K562 (cell line): ENCODE measurements at regions not wholly inside any gene's neighbourhood (a gene's known extent, or its start where the extent isn't known, plus 50 kb on each side); places are given as distances from the start of the nearest gene placed in this dataset.

ENCODE experiments used
- ATAC-seq: fragments of 200-7000 bp; cut with Tn5 transposase; 3 replicates; pipeline ENCODE4 v1.9.1; 2020; ENCODE audit warnings: moderate library complexity
- BruUV-seq: library from RNA; stranded (reverse); fragments of 400-500 nt; replicated peaks from 2 replicates; lab custom pipeline; 2021; lab: Mats Ljungman, UMichigan
- CTCF ChIA-PET: fragments of 300-600 bp; formaldehyde crosslinking; extraction: SDS; loops from one replicate; lab custom pipeline; 2021; ENCODE audit warnings: low intra/inter-chr PET ratio; lab: Yijun Ruan, JAX
- POLR2A ChIA-PET: fragments of 300-600, 350-650 bp; sonication (Branson Sonifier 250); formaldehyde crosslinking; extraction: SDS; loops from one replicate; lab custom pipeline; 2021; ENCODE audit warnings: antibody characterized with exemption, inconsistent platforms; lab: Yijun Ruan, JAX
- DNase-seq, 4 experiments: peaks; one replicate each; pipeline versions ENCODE4 v3.0.0 to v3.0.0-alpha.2; 2011 to 2018; ENCODE audit warnings: low spot score in 3 of 4, mixed read lengths in 3 of 4; ENCODE audit errors: extremely low read depth in 1 of 4
- FAIRE-seq: peaks from 2 replicates; lab custom pipeline; 2011; peaks lifted over from hg19 to GRCh38; lab: Jason Lieb, UNC
- H2AFZ ChIP-seq: 2 replicates; pipeline ENCODE4 v1.6.0; 2011; ENCODE audit warnings: low read depth, low read length, control low read depth, inconsistent platforms
- H3K27ac ChIP-seq: fragments of 200-600 bp; 3 replicates; pipeline ENCODE4 v1.8.0; 2011; ENCODE audit warnings: low read depth, mild to moderate bottlenecking, control low read depth, inconsistent platforms, low read length, moderate library complexity, mixed read lengths; ENCODE audit errors: extremely low read depth
- H3K27me3 ChIP-seq, 2 experiments: fragments of 300-600 bp in 1 of 2; 2 replicates in 1 of 2; 3 replicates in 1 of 2; pipeline versions ENCODE4 v1.6.0 to v1.8.0; 2011; ENCODE audit warnings: inconsistent platforms in 2 of 2, low read length in 2 of 2, mild to moderate bottlenecking in 1 of 2, mixed read lengths in 1 of 2, moderate library complexity in 1 of 2; ENCODE audit not compliant: control insufficient read depth in 2 of 2, insufficient read depth in 2 of 2
- H3K36me3 ChIP-seq: fragments of 300-600 bp; 3 replicates; pipeline ENCODE4 v1.8.0; 2011; ENCODE audit warnings: mild to moderate bottlenecking, low read length, inconsistent platforms; ENCODE audit not compliant: control insufficient read depth, insufficient read depth
- H3K4me1 ChIP-seq, 2 experiments: fragments of 200-600 bp in 1 of 2; replicated peaks in 1 of 2; 2 replicates in 1 of 2; 3 replicates in 1 of 2; pipeline versions ENCODE4 v1.5.1 to v1.8.0; 2011; ENCODE audit warnings: inconsistent platforms in 2 of 2, low read length in 2 of 2, mild to moderate bottlenecking in 1 of 2, mixed read lengths in 1 of 2, moderate library complexity in 1 of 2; ENCODE audit not compliant: control insufficient read depth in 2 of 2, insufficient read depth in 2 of 2
- H3K4me2 ChIP-seq: 2 replicates; pipeline ENCODE4 v1.6.1; 2011; ENCODE audit warnings: low read length, control low read depth, inconsistent platforms, mixed read lengths; ENCODE audit not compliant: insufficient read depth
- H3K4me3 ChIP-seq: fragments of 200-600 bp; sonication (generic), shearing (Covaris generic); 2 replicates; pipeline ENCODE4 v1.5.1; 2016; ENCODE audit warnings: control low read depth, inconsistent platforms
- H3K79me2 ChIP-seq: fragments of 200-600 bp; 3 replicates; pipeline ENCODE4 v1.8.0; 2011; ENCODE audit warnings: low read length, inconsistent platforms; ENCODE audit not compliant: control insufficient read depth, insufficient read depth
- H3K9ac ChIP-seq, 2 experiments: 2 replicates each; pipeline versions ENCODE4 v1.6.0 to v1.6.1; 2011; ENCODE audit warnings: low read depth in 2 of 2, low read length in 2 of 2, control low read depth in 1 of 2, inconsistent platforms in 1 of 2, mild to moderate bottlenecking in 1 of 2, mixed read lengths in 1 of 2; ENCODE audit not compliant: insufficient read depth in 1 of 2
- H3K9me1 ChIP-seq: one replicate; pipeline ENCODE4 v1.6.0; 2011; ENCODE audit warnings: inconsistent platforms, mild to moderate bottlenecking, low read length, moderate library complexity; ENCODE audit not compliant: control insufficient read depth, insufficient read depth
- H3K9me3 ChIP-seq: replicated peaks from 2 replicates; pipeline ENCODE4 v1.5.1; 2011; ENCODE audit warnings: low read depth, low read length, inconsistent platforms; ENCODE audit not compliant: control insufficient read depth, insufficient read depth
- H4K20me1 ChIP-seq: replicated peaks from 2 replicates; pipeline ENCODE4 v1.6.1; 2011; ENCODE audit warnings: low read length, inconsistent platforms, mixed read lengths; ENCODE audit not compliant: control insufficient read depth, insufficient read depth
- FOXP4 ChIP-seq: sonication (generic); formaldehyde crosslinking; IDR thresholded peaks from 2 replicates; pipeline ENCODE4 v1.8.0; 2022; ENCODE audit warnings: mild to moderate bottlenecking, missing genetic modification reagents, borderline replicate concordance
- MTA2 ChIP-seq: fragments of 450-650 bp; IDR thresholded peaks from 2 replicates; pipeline ENCODE4 v1.6.1; 2016; ENCODE audit warnings: low read depth
- NFIC ChIP-seq: fragments of 450-650 bp; IDR thresholded peaks from 2 replicates; pipeline ENCODE4 v1.6.1; 2017; ENCODE audit warnings: mild to moderate bottlenecking, inconsistent platforms
- TFE3 ChIP-seq: fragments of 450-650 bp; formaldehyde crosslinking; IDR thresholded peaks from 2 replicates; pipeline ENCODE4 v1.4.0; 2020; ENCODE audit warnings: mild to moderate bottlenecking, mixed read lengths
- ZNF253 ChIP-seq: fragments of 250-450 bp; sonication (Bioruptor Pico); conservative IDR thresholded peaks from 2 replicates; pipeline ENCODE4 v1.6.1; 2021; ENCODE audit warnings: mild to moderate bottlenecking
- ZNF609 ChIP-seq: sonication (generic); formaldehyde crosslinking; IDR thresholded peaks from 2 replicates; pipeline ENCODE4 v1.8.1; 2023; ENCODE audit warnings: missing genetic modification reagents, mild to moderate bottlenecking, borderline replicate concordance
- ZNF79 ChIP-seq: fragments of 250-450 bp; sonication (Bioruptor Pico); IDR thresholded peaks from 2 replicates; pipeline ENCODE4 v1.4.0; 2020; ENCODE audit warnings: low read depth, mild to moderate bottlenecking, moderate library complexity
- WGBS: fragments of 100-300 bp; shearing (Covaris generic); methylation state at CpG from one replicate; pipeline ENCODE4 v1.1.6; 2016; ENCODE audit warnings: low coverage, mixed read lengths; ENCODE audit not compliant: insufficient coverage; ENCODE audit errors: missing lambda C conversion rate; 5-methylcytosine and 5-hydroxymethylcytosine counted together
- in situ Hi-C: fragments of 300-500 bp; cut with MboI; formaldehyde crosslinking; loops from 4 replicates; pipeline ENCODE4 v1.15.0; 2018; ENCODE audit warnings: inconsistent platforms, mixed read lengths
- intact Hi-C: fragments of 100-400 bp; cut with micrococcal nuclease; formaldehyde crosslinking; loops from 2 replicates; pipeline ENCODE4 v1.14.2; 2022

GRCh38 chr21:33171616-33172169 is 58.0 kb upstream of the IFNAR2 start:
- H2AFZ ChIP-seq: no peak overlapping the region
- H3K9me3 ChIP-seq: no peaks in the 10 kb centered on the region
- DNase-seq (no peak), ATAC-seq (no peak), FAIRE-seq (no peak)
- no peaks in the 10 kb centered on the region for H3K79me2 ChIP-seq
- H3K4me1 ChIP-seq: no peaks in the 10 kb centered on the region
- CTCF ChIA-PET: no interaction called here
- no peak overlapping the region for H3K4me3 ChIP-seq
- no peaks in the 10 kb centered on the region for H3K9me1 ChIP-seq
- intact Hi-C loops (no loop called here), in situ Hi-C loops (no loop called here)
- no peak overlapping the region for H3K9ac ChIP-seq
- TF ChIP-seq ZNF253 (CRISPR knock-in tag) (no peak), NFIC (peak; percentile 67)
- peaks cover 49 to 69% of the 10 kb centered on the region in 2 experiments for H3K27me3 ChIP-seq
- no TSS peak for BruUV-seq
- POLR2A ChIA-PET: no interaction called here
- no peaks in the 10 kb centered on the region for H4K20me1 ChIP-seq
- H3K4me2 ChIP-seq: no peak overlapping the region
- no peaks in the 10 kb centered on the region for H3K36me3 ChIP-seq
- under 1% methylated on average over 8 of the region's 8 CpGs for WGBS
- no peak overlapping the region for H3K27ac ChIP-seq

GRCh38 chr21:33174756-33175155 is 55.0 kb upstream of the IFNAR2 start:
- no peak for DNase-seq
- no peak overlapping the region for H3K4me2 ChIP-seq
- H3K27ac ChIP-seq: no peak overlapping the region
- no peaks in the 10 kb centered on the region for H3K79me2 ChIP-seq
- H4K20me1 ChIP-seq: no peaks in the 10 kb centered on the region
- no peak for ATAC-seq
- intact Hi-C loops (no loop called here), in situ Hi-C loops (loop anchor here (25.0 kb wide), 1 partner anchor 512 kb away; no protein-coding TSS in a partner anchor)
- H3K9ac ChIP-seq: no peak overlapping the region
- no peak overlapping the region for H2AFZ ChIP-seq
- no peaks in the 10 kb centered on the region for H3K36me3 ChIP-seq
- peaks cover 51% of the 10 kb centered on the region in 2 experiments for H3K27me3 ChIP-seq
- under 1% methylated on average over 4 of the region's 4 CpGs for WGBS
- no peaks in the 10 kb centered on the region for H3K9me1 ChIP-seq
- ChIA-PET CTCF (no interaction called here), POLR2A (no interaction called here)
- no peak overlapping the region for H3K4me3 ChIP-seq
- FAIRE-seq: no peak
- H3K4me1 ChIP-seq: no peaks in the 10 kb centered on the region
- BruUV-seq: no TSS peak
- no peaks in the 10 kb centered on the region for H3K9me3 ChIP-seq
- no peak for TF ChIP-seq ZNF79 (CRISPR knock-in tag)
- no peak for TF ChIP-seq MTA2
- no peak for TF ChIP-seq ZNF609 (CRISPR knock-in tag)
- no peak for TF ChIP-seq FOXP4 (CRISPR knock-in tag)
- TF ChIP-seq TFE3: peak; percentile 93
